GM12874 (cell line): ENCODE measurements at regions not wholly inside any gene's neighbourhood (a gene's known extent, or its start where the extent isn't known, plus 50 kb on each side); places are given as distances from the start of the nearest gene placed in this dataset.

ENCODE experiments used
- TF ChIP-seq, protein P1 (sequence below): IDR thresholded peaks from 2 replicates; pipeline ENCODE4 v1.5.1; 2011; ENCODE audit warnings: low read depth, mild to moderate bottlenecking, control low read depth, low read length, moderate library complexity; ENCODE audit not compliant: insufficient read depth

DNA sequence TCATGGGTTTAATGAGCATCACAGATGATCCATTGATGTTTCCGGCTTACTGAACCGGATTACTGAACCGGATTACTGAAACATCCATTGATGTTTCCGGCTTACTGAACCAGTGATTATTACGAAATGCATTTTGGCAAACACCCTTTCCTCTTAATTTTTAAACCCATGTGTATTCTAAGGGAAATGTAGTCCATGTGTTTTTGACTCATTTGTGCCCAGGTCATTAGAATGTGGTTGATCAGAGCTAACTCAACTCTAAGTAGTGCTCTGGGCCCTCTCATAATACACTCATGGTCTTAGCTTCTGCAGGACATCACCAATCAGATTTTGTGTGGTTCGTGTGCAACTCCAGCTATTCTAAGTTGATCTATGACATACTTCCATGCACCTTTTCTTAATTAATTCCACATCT, 141.6 kb downstream of the SPATA18 start:
- TF ChIP-seq, protein P1, sequence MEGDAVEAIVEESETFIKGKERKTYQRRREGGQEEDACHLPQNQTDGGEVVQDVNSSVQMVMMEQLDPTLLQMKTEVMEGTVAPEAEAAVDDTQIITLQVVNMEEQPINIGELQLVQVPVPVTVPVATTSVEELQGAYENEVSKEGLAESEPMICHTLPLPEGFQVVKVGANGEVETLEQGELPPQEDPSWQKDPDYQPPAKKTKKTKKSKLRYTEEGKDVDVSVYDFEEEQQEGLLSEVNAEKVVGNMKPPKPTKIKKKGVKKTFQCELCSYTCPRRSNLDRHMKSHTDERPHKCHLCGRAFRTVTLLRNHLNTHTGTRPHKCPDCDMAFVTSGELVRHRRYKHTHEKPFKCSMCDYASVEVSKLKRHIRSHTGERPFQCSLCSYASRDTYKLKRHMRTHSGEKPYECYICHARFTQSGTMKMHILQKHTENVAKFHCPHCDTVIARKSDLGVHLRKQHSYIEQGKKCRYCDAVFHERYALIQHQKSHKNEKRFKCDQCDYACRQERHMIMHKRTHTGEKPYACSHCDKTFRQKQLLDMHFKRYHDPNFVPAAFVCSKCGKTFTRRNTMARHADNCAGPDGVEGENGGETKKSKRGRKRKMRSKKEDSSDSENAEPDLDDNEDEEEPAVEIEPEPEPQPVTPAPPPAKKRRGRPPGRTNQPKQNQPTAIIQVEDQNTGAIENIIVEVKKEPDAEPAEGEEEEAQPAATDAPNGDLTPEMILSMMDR: no peak

DNA sequence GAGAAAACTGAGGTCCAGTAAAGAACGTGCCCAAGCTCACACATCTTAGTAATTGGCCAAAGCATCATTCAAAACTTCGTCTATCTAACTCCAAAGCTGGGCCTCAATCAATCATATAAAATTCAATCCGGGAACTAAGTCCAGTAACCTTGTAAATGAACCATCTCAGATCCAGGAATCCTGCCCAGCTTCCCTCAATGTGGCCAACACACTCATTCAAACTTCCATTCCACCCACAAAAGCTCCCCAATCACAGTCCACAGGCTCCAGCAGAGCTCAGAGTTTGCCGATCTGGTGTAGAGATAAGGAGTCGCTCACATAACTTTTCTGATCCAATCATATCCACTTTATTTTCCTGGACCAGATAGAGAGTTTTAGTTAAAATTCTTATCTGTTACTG, 144.8 kb downstream of the SPATA18 start:
- TF ChIP-seq, protein P1: no peak

DNA sequence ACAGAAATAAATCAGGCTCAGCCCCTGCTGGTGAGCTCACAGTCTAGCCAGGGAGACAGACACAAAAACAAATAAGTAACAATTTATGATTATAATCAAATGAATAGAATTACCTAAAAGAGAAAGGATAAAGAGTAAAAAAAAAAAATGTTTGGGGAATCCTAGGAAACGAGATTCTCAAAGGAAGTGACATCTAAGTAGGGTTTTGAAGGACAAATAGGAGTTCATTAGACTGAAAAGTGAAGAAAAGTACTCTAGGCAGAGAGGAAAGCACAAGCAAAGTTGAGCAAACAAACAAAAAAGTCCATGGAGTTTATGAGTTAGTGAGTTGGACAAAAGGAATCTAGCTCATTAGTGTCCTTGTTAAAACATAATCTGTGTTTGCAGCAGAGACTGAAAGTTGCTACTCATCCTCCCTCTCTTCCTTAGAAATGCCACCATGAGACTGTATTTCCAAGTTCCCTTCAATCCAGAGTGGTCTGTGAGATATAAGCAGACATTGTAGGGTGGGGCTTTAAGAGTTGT, 145.6 kb downstream of the SPATA18 start:
- TF ChIP-seq, protein P1: no peak

DNA sequence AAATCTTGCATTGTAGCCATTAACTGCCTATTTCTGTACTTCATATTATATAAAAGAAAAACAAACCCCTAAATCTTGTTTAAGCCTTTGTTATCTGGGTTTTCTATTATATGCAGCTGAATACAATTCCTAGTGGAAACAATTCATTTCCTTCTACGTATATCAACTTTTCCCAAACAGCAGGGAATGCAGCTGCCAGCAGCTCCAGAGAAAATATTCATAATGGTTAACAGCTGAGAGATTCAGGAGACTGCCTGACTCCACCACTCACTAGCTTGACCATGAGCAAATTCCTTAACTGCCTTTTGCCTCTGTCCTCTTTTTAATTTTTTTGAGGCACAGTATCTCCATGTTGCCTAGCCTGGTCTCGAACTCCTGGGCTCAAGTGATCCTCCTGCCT, 146.2 kb downstream of the SPATA18 start:
- TF ChIP-seq, protein P1: no peak

DNA sequence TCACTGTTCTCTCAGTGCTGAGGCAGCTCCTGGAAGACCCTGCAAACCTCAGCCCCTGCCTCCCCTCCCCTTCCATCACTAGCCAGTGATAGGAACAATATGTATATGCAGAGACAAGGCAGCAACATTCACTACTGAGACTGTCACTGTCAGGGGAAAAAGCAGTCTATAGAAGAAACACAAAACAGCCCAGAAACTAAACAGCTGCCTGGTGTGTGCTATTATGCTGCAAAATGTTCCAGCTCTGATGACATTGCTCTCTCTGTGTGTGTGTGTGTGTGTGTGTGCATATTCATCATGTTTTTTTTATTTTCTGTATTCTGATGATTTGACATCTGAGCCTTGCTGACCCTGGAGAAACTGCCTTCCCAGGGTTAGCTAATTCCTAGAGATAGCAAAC, 147.2 kb downstream of the SPATA18 start:
- TF ChIP-seq, protein P1: no peak

DNA sequence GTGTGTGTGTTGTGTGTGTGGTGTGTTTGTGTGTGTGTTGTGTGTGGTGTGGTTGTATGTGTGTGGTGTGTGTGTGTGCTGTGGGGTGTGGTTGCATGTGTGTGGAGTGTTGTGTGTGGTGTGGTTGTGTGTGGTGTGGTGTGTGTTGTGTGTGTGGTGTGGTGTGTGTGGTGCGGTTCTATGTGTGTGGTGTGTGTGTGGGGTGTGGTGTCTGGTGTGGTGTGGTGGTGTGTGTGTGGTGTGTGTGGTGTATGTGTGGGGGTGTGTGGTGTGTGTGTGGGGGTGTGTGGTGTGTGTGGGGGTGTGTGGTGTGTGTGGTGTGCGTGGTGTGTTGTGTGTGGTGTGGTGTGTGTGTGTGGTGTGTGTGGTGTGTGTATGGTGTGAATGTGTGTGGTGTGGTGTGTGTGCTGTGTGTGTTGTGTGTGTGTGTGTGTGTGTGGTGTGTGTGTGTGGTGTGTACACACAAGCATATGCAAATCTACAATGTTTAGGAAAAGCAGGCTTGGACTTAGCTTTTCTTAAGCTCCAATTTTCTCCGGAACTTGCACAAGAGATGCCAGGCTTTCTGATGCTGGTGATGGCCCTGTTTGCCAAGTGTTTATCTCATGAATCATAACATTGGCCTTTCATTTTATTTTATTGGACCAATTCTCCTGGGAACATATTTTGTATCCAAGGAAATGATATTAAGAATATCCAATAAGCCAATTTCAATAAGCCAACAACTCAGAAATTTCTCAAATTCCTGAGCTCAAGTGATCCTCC, 148.7 kb downstream of the SPATA18 start:
- TF ChIP-seq, protein P1: no peak

DNA sequence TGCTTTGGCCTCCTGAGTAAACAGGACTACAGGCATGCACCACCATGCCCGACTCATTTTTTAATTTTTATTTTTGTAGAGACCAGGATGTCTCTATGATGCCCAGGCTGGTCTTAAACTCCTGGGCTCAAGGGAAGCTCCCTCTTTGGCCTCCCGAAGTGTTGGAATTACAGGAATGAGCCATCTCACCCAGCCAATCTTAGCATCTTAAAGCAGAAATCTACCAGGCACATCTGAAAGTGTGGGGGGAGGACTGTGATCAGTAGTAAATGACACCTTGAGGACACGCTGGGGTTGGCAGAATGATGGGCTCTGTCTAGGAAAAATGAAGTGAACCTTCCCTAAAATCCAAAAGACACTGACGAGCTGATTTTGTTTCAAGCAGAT, 149.2 kb downstream of the SPATA18 start:
- TF ChIP-seq, protein P1: no peak
